GM18507 (cell line): ENCODE measurements at regions not wholly inside any gene's neighbourhood (a gene's known extent, or its start where the extent isn't known, plus 50 kb on each side); places are given as distances from the start of the nearest gene placed in this dataset.

ENCODE experiments used
- DNase-seq: peaks from one replicate; pipeline ENCODE4 v3.0.0; 2011; ENCODE audit warnings: low read depth; ENCODE audit not compliant: insufficient read length; ENCODE audit errors: extremely low spot score
- FAIRE-seq: peaks from 2 replicates; lab custom pipeline; 2011; peaks lifted over from hg19 to GRCh38; lab: Jason Lieb, UNC

DNA sequence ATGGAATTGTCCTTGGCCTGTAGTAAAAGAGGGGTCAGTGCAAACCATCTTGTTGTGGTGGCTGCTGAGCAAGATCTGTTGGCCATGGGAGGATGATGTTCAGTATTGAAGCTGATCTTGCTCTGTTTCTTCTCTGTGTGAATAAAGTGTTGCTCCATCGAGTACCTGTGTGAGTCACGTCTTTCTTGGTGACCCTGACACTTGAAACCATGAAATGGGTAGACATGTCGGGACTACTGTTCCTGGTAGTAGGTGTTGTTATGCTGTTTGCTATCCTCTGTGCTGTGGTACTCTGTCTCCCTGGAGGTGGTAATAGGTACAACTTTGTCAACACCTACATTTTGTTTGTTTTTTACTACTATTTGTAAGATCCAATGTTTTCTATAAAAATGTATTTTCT lies 330.6 kb downstream of the MDFIC start:
- no peak for FAIRE-seq
- DNase-seq, result no peak

DNA sequence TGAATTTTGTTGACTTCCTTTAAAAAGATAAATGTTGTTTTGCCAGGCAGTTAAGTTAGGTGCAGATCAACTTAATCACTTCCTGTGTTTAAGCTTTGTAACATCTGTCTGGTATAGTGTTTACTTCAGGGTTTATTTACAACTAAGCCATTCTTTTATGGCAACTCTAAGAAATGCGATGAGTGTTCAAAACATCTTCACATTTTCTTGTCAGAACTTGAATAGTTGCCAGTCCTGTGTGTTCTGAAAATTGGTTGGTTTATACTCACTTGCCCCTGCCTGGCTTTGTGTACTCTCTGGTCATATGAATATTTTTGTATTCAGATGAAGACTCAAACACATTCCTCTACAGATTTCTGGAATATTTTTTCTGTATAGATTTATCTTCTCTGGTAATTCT lies 327.2 kb downstream of the MDFIC start:
- DNase-seq (no peak), FAIRE-seq (no peak)

DNA sequence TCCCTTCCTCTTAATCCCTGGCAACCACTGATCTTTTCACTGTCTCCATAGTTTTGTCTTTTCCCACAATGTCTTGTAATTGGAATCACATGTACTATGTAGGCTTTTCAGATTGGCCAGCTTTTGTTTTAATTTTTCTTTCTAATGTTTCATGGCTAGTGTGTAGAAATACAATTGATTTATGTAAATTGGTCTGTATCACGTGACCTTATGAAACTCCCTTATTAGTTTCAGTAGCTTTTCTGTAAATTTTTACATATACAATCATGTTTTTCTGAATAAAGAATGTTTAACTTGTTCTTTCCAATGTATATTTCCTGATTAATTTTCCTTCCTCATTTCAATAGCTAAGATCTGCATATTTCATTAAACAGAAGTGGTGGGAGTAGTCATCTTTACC lies 319.3 kb downstream of the MDFIC start:
- DNase-seq, result no peak
- no peak for FAIRE-seq

DNA sequence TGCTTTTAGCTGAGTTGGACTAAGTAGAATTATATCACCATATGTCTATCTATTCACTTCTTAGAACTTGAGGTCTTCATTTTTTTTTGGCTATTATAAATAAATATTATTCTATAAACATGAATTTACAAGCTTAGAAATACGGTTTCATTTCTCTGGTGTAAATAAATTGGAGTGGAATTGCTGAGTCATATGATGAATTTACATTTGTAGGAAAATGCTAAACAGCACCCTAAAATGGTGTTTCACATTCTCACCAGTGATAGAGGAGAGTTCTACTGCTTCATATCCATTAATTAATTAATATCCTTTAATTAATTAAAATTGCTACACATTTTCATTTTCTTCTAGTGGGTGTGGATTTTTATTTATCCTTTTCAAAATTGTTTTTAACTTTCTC lies 318.3 kb downstream of the MDFIC start:
- FAIRE-seq, result no peak

DNA sequence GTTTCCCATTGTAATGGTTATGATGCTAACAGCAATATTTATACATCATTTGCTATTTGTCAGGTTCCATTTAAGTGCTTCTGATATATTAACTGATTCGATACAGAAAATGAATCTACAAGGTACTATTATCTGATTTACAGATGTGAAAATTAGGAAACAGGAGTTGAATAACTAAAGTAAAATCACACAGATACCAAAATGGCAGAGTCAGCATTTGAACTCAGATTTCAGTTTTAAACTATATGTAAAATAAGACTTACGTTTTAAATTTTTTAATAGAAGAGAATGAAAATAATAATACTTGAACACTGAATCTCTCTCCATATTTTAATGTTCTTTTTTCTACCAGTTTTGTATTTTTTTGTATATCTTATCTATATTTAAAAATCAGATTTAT lies 313.2 kb downstream of the MDFIC start:
- FAIRE-seq (no peak), DNase-seq (no peak)

More for the DNA sequence above, 318.3 kb downstream of the MDFIC start:
- no peak for DNase-seq

DNA sequence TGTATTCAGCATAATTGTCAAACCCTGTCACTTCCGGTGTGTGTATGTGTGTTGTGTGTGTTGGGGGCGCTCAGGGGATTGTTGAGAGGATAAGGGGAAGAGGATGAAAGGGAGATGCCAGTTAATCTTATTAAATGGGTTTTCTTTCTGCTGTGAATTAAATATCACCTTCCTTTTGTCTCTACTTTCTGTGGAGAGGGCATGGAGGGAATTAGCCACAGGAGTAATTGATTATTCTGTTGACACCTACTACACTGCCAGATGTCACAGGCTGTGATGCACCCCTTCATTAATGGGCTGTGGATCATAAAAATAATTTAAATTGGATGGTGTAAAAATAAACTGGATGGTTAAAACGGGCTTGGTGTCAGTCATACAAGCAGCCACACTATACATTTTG lies 311.9 kb downstream of the MDFIC start:
- FAIRE-seq, result no peak
- DNase-seq, result no peak

DNA sequence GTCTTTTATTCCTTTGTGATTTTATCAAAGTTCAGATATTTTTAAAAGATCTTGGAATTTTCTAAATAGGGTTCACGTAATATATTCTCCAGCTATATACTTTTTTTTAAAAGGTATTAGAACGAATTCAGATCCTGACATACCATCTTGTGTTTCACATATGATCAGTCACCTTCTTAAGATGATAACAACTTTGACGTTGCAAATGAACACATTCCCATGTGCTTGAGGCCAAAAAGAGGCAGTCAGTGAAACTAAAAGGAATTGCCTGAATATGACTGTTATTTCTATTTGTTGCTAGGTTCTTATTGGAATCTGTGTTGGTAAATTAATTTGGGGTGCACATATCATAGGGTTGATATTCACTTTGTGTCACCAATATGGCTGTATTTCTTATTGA lies 310.1 kb downstream of the MDFIC start:
- no peak for DNase-seq
- FAIRE-seq, result no peak

DNA sequence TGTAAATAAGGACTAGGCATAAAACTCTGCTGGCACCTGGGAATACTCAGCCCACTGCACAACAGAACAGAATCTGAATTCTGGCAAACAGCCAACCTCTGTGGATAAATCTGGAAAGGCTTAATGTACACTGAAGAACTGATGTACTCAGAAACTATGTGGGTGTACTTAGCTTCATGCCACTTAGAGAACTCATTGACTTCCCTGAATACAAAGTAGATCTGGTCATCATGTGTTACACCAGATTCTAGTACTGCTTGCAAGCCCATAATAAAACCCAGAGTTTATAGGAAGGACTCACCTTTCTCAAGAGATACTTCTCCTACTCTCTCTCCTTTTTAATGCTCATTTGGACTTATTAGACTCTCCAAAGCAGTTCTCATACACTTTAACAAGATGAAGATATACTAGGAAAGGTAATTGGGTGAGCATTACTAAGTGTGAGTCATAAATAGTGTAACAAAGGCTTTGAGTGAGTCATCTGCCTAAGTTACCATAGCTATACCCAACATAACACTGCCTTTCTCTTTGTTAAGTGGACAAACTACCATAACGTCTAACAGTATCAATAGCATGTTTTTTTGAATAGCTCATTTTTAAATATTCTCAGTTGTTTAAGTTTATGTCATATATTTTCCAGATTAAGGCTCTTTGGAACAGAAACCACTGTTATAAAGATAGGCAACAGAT lies 309.1 kb downstream of the MDFIC start:
- DNase-seq, result no peak
- no peak for FAIRE-seq

DNA sequence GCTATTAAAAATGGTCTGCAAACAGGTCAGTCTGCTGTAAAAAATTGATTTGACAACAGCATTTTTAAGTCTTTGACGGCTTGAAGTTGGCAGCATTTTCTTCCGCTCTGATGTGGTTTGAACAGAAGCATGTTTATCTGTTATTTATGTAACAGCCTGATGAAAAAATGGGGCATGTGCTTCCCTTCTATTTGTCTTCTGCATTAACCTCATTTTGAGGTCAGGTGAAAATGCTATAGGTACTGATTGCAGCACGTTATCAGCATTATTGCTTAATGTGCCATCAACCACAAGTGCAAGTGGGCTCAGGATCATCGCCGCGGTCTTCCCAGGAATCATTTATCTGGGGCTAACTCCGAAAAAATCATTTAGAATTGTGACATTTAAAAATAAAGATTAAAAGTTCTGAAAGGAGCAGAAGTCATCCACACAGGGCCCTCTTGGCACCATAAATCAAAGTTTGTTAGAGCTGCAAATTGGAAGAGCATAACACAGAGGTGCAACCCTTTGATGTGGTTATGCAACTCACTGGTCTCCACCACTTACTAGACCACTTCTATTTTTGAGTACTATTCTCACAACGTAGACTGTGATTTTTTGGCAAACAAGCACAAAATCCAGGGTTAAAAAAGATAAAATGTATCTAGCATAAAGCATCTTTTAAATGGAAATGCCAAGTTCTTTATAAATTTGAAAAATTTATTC lies 307.7 kb downstream of the MDFIC start:
- DNase-seq (no peak), FAIRE-seq (no peak)

DNA sequence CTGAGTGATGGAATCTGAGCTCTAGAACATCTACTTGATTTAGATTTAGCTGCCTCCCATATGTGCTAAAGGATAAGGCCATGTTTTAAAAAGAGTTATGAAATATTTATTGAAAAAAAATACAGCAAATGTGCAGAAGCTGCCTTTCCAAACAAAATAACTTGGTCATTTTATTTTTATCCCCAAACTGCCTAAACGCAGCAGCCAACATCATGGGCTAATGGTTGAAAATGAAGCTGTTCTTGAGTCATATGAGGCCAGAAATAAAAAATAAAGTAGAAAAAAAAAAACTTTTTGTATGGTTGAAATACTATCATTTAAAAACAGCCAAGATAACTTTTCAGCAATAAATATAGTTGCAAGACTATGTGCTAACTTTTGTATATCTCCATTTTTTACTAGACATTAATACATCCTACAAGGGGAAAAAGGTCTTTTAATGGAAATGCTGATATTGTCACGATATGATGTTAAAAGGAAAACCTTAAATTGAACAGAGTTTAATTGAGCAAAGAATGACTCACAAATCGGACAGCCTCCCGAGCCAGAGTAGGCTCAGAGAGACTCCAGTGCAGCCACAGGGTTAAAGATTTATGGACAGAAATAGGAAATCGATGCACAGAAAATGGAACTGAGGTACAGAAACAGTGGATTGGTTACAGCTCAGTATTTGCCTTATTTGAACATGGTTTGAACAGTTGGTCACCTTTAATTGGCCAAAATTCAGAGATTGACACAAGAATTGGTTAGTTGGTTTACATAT lies 305.8 kb downstream of the MDFIC start:
- no peak for DNase-seq
- no peak for FAIRE-seq

DNA sequence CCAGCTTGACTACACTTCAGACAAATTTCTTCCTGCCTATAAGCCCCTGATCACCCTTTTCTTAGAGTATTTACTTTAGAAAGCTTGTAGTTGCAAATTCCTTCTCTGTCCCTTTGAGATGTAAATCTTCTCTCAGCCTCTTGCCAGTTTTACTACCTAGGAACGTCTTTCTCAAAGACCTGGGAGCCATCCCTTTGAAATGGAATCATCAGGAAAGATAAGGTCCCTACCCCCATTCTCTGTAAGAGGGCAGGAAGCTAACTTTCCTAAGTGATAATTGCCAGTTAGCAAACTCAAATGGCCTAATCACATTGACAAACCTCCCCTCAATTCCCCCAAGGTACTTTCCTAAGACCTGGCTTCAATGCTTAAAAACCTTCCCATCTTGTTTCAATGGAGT lies 304.5 kb downstream of the MDFIC start:
- FAIRE-seq, result no peak
- DNase-seq, result no peak

DNA sequence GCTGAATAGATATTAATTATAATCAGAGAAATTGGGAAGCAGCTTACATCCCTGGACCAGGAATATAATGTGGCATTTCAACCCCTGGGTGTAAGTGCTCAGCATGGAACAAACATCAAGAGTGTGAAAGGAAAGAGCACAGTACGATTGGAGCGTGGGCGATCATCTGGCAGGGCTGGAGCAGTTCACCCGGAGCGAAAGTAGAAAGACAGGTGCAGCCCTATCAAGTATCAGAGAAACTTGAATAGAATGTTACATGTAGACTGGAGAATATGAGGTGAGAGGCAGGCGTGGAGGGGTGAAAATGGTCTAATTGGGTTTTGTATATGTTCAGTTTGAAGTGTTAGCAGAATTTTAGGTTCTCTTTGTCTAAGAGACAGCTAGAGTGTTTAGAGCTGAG lies 303.0 kb downstream of the MDFIC start:
- DNase-seq, result no peak
- no peak for FAIRE-seq

DNA sequence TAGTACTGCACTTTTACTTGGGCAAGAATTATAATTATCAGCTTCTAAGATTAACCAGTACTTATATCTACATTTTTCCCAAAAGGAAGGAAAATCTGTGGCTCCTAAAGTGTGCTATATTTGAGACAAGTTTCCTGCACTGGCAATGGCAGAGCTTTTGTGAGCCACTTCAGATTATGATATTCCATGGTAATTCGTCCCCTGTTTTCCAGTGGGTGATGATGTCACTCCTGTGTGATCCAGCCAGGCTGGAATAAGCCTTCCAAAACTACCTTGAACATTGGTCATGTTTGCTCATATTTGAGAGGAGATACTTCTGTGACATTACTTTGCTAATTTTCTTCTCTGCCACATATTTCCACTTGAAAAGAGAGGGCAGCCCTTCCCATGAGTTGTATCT lies 302.1 kb downstream of the MDFIC start:
- no peak for DNase-seq
- no peak for FAIRE-seq

DNA sequence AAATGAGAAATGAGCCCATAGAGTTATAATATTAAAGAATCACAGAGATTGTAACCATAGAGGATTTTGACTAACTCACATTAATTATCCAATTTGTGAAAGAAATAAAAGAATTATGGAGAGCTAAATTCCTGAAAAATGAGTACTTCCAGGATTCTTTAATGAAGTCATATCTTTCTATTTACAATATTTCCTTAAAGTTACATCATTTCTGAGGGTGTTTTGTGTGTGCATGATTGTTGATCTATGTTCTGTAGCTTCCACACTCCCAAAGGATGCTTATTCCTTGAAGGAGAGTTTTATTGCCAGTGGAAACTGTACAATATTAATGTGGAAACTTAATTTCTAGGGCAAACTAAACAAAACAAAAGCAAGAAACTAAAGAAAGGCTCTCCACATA lies 299.6 kb downstream of the MDFIC start:
- DNase-seq, result no peak
- no peak for FAIRE-seq

DNA sequence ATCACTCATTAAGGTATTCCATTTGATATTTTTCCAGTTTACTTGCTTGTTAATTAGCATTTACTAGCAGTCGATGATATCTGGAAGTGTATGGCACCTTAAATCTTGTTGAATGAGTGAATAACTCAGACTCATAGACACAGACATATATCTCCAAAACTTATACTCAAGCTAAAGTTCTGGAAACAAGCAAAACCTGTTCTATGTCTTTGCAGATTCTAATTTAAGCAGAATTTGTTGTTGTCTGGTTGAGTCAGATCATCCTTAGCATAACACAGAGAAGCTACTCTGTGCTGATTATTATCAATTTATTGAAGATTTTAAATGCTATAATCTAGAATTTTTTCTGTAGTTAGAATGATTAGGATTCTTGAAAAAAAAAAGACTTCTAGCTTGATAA lies 296.2 kb downstream of the MDFIC start:
- DNase-seq (no peak), FAIRE-seq (no peak)

DNA sequence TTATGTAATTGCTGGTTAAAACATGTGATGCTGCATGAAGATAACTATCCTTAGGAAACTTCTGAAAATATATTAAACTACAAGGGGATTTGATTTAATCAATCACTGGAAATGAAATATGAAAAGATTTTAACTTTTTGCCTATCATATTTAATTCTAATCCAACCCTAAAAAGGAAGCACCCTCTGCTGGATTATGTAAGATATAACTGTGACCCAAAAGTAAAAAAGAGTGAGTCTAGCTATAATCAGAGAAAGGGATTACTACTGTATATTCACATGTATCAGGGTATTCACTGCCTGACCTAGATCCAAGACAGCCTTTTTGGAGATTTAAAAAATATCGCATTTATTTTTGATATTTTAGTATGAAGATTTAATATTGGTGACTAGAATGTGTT lies 295.5 kb downstream of the MDFIC start:
- DNase-seq (no peak), FAIRE-seq (no peak)

DNA sequence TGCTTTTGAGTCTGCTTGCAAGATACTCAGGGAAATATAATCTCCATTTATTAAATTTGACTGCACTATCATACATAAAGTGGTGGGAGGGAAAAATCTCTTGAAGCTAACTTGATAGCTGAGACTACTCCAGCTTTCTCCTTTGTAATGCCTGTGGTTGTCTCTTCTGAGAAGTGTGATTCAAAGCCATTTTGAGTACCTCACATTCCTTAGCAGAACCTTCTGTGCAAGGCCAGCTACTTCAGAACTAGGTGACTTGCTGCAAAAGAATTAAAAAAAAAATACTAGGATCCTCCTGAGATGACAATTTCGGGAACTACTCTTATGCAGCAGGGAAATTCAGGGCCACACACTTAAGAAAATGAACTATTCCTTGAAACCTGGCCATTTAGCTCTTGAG lies 294.8 kb downstream of the MDFIC start:
- no peak for DNase-seq
- no peak for FAIRE-seq

DNA sequence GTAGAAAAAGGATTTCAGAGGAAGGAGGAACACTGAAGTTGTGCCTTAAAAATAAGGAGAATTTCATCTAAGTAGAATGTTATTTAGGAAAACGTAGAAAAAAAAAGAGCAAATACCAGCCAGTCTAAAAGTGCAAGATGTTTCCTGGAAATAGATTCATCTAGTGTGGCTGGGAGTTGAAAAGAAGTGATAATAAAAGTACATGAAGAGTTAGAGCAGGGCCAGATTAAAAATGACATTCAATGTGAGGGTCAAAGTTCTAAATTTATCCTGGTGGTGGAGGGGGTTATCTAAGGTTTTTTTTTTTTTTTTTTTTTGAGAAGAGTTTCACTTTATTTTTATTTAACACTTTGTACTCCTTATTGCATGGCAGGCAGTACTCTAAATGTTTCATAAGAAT lies 289.3 kb downstream of the MDFIC start:
- FAIRE-seq (peak; percentile 18), DNase-seq (no peak)

DNA sequence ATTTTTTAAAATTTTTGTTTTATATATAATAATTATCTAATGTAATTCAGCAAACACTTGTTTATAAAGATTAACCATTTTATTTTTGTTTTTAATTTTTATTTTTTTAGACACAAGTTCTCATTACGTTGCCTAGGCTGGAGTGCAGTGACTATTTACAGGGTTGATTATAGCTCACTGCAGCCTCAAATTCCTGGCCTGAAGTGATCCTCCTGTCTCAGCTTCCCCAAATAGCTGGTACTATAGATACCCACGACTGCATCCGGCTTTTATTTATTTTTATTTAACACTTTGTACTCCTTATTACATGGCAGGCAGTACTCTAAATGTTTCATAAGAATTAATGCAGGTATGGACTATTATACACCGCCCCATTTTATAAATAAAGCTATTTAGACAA lies 288.7 kb downstream of the MDFIC start:
- DNase-seq (no peak), FAIRE-seq (no peak)

DNA sequence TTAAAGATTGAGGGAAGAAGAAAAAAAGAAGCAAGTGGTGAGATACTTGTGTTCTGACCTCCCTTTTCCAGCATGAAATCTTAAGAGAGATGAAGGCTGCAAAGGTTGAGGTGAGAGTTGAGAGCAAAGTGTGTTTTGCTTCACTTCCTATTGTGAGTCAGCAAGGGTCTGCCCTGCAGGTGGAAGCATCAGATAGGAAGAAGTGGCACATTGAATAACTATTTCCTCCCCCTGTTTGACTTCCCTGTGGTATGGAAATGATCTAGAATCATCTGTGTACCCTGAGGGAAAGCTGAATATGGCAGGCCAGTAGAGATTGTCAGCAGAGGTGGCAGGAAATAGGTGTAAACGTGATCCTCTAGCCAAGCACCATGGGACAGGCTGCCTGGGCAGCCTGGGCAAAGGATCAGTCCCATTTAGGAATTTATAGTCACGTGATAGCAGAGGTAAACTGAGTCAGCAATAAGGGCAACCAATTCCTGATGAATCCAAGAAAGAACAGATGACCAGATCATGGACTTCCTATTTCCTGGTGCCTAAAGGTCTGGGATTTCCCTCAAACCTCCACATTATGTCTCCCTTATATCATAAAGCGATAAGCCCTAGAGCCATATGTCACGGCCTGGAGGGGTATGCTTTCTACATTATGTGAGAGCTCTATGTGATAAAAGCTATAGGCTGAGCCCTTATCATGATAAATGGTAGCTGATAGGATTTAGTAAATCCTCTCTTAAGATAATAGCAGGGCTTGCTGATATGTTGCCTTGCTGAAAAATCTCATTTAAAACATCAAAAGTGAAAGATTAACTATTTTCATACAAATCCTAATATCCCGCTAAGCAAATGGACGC lies 287.0 kb downstream of the MDFIC start:
- FAIRE-seq, result no peak
- no peak for DNase-seq
